ENCODE measurements at regions not wholly inside any gene's neighbourhood (a gene's known extent, or its start where the extent isn't known, plus 50 kb on each side); places are given as distances from the start of the nearest gene placed in this dataset.
"Not testable (repeated sequence)": the region's sequence is repeated elsewhere in the genome, so short reads cannot be mapped to it uniquely, and the experiment has no call there.

DNA sequence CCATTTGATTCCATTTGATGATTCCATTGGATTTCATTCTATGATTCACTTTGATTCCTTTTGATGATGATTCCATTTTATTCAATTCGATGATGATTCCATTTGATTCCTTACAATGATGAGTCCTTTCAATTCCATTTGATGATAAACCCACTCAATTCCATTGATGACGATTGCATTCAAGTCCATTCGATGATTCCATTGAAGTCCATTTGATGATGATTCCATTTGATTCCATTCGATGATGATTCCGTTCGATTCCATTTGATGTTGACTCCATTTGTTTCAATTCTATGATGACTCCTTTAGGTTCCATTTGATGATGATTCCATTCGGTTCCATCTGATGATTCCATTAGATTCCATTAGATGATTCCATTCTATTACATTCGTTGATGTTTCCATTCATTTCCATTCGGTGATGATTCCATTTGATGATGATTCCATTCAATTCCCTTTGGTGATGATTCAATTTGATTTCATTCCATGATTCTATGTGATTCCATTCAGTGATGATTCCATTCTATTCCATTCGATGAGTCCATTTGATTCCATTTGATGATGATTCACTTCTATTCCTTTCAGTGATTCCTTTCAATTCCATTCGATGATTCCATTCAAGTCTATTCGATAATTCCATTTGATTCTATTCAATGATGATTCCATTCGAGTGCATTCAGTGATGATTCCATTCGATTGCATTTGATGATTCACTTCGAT is 1106.0 kb downstream of the RPIA start:
- DNase-seq = no peak

DNA sequence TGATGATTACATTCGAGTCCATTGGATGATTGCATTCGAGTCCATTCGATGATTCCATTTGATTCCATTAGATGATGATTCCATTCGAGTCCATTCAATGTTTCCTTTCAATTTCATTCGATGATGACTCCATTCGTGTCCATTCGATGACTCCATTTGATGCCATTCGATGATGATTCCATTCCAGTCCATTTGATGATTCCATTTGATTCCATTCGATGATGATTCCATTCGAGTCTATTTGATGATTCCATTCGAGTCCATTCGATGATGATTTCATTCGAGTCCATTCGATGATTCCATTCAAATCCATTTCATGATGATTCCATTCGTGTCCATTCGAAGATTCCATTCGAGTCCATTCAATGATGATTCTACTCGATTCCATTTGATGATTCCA is 1109.7 kb downstream of the RPIA start:
- not testable (repeated sequence) for DNase-seq

- not testable (repeated sequence) for DNase-seq
These were observed 1114.9 kb downstream of the RPIA start for GRCh38 chr2:89806363-89806762.

DNA sequence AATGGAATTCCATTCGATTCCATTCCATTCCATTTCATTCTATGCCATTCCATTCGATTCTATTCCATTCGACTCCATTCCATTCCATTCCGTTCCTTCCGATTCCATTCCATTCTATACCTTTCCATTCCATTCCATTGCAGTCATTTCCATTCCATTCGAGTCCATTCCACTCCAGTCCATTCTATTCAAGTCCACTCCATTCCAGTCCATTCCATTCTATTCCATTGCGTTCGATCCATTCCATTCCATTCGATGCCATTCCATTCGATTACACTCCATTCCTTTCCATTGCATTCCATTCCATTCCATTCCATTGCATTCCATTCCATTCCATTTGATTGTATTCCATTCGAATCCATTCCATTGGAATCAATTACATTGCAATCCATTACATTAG is 1119.8 kb downstream of the RPIA start:
- no peak for DNase-seq

- DNase-seq = not testable (repeated sequence)
These were observed 1120.4 kb downstream of the RPIA start for GRCh38 chr2:89811910-89812309.

DNA sequence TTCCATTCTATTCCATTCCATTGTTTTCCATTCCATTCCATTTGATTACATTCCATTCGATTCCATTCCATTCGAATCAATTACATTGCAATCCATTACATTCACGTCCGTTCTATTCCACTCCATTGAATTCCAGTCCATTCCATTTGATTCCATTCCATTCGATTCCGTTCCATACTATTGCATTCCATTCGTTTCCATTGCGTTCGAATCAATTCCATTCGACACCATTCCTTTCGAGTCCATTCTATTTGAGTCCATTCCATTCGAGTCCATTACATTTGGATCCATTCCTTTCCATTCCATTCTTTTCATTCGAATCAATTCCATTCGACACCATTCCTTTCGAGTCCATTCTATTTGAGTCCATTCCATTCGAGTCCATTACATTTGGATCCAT is 1122.9 kb downstream of the RPIA start:
- DNase-seq = not testable (repeated sequence)

- no peak for DNase-seq
These were observed 1127.4 kb downstream of the RPIA start for GRCh38 chr2:89818873-89819272.

DNA sequence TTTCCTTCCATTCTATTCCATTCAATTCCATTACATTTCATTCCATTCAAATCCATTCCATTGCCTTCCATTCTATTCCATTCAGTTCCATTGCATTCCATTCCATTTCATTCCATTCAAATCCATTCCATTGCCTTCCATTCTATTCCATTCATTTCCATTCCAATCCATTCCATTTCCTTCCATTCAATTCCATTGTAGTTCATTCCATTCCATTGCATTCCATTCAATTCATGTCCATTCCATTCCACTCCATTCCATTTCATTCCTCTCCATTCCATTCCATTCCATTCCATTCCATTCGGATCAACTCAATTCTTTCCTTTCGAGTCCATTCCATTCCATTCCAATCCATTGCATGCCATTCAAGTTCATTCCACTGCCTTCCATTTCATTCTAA is 1128.3 kb downstream of the RPIA start:
- DNase-seq = no peak

DNA sequence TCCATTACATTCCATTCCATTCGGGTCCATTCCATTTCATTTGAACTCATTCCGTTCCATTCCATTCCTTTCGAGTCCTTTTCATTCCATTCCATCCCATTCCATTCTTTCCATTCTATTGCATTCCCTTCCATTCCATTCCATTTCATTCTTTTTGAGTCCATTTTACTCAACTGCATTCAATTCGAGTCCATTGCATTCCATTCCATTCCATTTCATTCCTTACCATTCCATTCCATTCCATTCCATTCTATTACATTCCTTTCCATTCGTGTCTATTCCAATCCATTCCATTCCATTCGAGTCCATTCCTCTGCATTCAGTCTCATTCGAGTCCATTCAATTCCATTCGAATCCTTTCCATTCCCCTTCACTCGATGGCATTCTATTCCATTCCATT is 1128.8 kb downstream of the RPIA start:
- no peak for DNase-seq

DNA sequence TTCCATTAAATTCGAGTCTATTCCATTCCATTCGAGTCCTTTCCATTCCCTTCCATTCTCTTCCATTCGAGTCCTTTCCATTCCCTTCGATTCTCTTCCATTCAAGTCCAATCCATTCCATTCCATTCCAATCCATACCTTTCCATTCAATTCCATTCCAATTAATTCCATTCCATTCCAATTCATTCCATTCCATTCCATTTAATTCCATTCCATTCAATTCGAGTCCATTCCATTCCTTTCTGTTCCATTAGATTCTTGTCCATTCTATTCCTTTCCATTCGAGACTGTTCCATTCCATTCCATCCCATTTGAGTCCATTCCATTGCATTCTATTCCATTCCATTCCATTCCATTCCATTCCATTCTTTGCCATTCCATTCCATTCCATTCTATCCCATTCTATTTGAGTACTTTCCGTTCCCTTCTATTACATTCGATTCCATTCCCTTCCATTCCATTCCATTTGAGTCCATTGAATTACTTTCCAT is 1130.0 kb downstream of the RPIA start:
- no peak for DNase-seq

DNA sequence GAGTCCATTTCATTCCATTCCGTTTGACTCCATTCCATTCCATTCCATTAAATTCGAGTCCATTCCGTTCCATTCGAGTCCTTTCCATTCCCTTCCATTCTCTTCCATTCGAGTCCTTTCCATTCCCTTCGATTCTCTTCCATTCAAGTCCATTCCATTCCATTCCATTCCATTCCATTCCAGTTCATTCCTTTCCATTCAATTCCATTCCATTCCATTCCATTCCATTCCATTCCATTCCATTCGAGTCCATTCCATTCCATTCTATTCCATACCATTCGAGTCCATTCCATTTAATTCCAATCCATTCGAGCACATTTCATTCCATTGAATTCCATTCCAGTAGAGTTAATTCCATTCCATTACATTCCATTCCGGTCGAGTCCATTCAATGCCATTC is 1130.9 kb downstream of the RPIA start:
- DNase-seq = not testable (repeated sequence)

- no peak for DNase-seq
These were observed 1132.1 kb downstream of the RPIA start for GRCh38 chr2:89823556-89823955.

- no peak for DNase-seq
These were observed 1133.6 kb downstream of the RPIA start for GRCh38 chr2:89825034-89825433.

- not testable (repeated sequence) for DNase-seq
These were observed 1135.3 kb downstream of the RPIA start for GRCh38 chr2:89826741-89827140.

- not testable (repeated sequence) for DNase-seq
These were observed 1136.4 kb downstream of the RPIA start for GRCh38 chr2:89827829-89828228.

- not testable (repeated sequence) for DNase-seq
These were observed 1136.9 kb downstream of the RPIA start for GRCh38 chr2:89828416-89828815.

DNA sequence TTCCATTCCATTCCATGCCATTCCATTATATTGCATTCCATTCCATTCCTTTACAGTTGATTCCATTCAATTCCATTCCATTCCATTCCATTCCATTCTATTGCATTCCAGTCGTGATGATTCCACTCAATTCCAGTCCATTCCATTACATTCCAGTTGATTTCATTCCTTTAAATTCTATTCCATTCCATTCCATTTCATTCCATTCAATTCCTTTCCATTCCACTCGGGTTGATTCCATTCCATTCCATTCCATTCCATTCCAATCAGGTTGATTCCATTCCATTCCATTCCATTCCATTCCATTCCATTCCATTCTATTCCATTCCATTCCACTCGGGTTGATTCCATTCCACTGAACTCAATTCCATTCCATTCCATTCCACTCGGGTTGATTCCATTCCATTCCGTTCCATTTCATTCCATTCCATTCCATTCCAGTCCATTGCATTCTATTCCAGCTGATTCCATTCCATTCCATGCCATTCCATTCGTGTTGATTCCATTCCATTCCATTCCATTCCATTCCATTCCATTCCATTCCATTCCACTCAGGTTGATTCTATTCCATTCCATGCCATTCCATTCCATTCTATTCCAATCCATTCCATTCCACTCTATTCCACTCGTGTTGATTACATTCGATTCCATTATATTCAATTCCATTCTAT is 1137.6 kb downstream of the RPIA start:
- DNase-seq = not testable (repeated sequence)

DNA sequence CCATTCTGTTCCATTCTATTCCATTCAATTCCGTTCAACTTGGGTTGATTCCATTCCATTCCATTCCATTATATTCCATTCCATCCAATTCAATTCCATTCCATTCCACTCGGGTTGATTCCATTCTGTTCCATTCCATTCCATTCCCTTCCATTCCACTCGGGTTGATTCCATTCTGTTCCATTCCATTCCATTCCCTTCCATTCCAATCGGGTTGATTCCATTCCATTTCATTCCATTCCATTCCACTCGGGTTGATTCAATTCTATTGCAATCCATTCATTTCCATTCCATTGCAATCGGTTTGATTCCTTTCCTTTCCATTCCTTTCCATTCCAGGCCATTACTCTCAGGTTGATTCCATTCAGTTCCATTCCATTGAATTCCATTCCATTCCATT is 1138.4 kb downstream of the RPIA start:
- no peak for DNase-seq

- DNase-seq = not testable (repeated sequence)
These were observed 1139.1 kb downstream of the RPIA start for GRCh38 chr2:89830341-89831218.

DNA sequence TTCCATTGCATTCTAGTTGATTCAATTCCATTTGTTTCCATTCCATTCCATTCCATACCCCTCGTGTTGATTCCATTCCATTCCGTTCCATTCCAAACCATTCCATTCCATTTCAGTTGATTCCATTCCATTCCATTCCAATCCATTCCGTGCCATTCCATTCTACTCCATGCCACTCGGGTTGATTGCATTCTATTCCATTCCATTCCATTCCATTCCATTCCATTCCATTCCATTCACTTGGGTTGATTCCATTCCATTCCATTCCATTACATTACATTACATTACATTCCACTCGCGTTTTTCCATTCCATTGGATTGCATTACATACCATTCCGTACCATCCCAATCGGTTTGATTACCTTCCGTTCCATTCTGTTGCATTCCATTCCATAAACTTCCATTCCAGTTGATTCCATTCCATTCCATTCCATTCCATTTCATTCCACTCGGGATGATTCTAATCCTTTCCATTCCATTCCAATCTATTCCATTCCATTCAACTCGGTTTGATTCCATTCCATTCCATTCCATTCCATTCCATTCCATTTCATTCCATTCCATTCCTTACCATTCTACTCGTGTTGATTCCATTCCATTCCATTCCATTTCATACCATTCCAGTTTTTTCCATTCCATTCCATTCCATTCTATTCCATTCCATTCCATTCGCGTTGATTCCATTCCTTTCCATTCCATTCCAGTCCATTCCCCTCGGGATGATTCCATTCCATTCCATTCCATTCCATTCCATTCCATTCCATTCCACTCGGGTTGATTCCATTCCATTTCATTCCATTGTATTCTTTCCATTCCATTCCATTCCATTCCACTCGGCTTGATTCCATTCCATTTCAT is 1140.4 kb downstream of the RPIA start:
- no peak for DNase-seq

GRCh38 chr2:89833116-89833779 is 1141.8 kb downstream of the RPIA start:
- peak; percentile 10 for DNase-seq

GRCh38 chr2:89833780-89834117 is 1142.3 kb downstream of the RPIA start:
- peak; percentile 22 for DNase-seq

Measured in hematopoietic multipotent progenitor cell treated with erythropoietin and hydrocortisone succinate and interleukin-3 and kit ligand, for 4 days (in vitro differentiated cells).